Ishikawa (cell line): ENCODE measurements at regions not wholly inside any gene's neighbourhood (a gene's known extent, or its start where the extent isn't known, plus 50 kb on each side); places are given as distances from the start of the nearest gene placed in this dataset.

Experiments used
- CREB1 ChIP-seq: IDR thresholded peaks from 2 replicates; pipeline ENCODE4 v1.6.1; 2012; ENCODE audit warnings: low read depth
- EP300 ChIP-seq: IDR thresholded peaks from 2 replicates; pipeline ENCODE4 v1.6.1; 2012; ENCODE audit warnings: borderline replicate concordance
- NFIC ChIP-seq: IDR thresholded peaks from 2 replicates; pipeline ENCODE4 v1.6.1; 2012
- RAD21 ChIP-seq: IDR thresholded peaks from 2 replicates; pipeline ENCODE4 v1.6.1; 2012; ENCODE audit warnings: low read depth
- TCF12 ChIP-seq: IDR thresholded peaks from 2 replicates; pipeline ENCODE4 v1.6.1; 2012; ENCODE audit warnings: low read depth
- TEAD4 ChIP-seq: IDR thresholded peaks from 2 replicates; pipeline ENCODE4 v1.6.1; 2012
- YY1 ChIP-seq: IDR thresholded peaks from 2 replicates; pipeline ENCODE4 v1.6.1; 2012; ENCODE audit warnings: low read depth
- TF ChIP-seq, protein P1 (sequence below): IDR thresholded peaks from 2 replicates; pipeline ENCODE4 v1.6.1; 2012
- TF ChIP-seq, protein P2 (sequence below): IDR thresholded peaks from 2 replicates; pipeline ENCODE4 v1.6.1; 2012; ENCODE audit warnings: low read depth, mild to moderate bottlenecking

DNA sequence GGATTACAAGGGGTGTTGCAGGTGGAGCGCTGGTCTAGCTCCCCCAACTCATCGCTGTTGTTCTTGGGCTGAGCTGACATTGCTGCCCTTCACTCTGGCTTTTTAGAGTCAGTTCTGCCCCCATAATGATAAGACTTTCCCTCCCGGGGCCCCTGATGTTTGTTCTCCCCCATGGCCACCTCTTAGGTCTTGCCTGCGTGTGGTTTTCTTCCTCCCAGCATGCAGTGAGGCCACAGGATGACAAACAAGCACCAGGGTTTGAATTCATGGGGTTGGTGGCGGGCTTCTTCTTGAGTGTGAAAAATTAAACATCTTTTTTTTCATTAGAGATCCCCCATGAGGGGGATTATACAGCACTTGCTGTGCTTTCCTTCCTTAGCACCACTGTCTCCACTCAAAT, 74.1 kb downstream of the CTAGE1 start:
- no peak for TF ChIP-seq RAD21
- TF ChIP-seq, protein P1, sequence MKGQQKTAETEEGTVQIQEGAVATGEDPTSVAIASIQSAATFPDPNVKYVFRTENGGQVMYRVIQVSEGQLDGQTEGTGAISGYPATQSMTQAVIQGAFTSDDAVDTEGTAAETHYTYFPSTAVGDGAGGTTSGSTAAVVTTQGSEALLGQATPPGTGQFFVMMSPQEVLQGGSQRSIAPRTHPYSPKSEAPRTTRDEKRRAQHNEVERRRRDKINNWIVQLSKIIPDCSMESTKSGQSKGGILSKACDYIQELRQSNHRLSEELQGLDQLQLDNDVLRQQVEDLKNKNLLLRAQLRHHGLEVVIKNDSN = no peak
- TF ChIP-seq EP300 = no peak
- no peak for TF ChIP-seq TCF12
- TF ChIP-seq YY1 = no peak
- TF ChIP-seq, protein P2, sequence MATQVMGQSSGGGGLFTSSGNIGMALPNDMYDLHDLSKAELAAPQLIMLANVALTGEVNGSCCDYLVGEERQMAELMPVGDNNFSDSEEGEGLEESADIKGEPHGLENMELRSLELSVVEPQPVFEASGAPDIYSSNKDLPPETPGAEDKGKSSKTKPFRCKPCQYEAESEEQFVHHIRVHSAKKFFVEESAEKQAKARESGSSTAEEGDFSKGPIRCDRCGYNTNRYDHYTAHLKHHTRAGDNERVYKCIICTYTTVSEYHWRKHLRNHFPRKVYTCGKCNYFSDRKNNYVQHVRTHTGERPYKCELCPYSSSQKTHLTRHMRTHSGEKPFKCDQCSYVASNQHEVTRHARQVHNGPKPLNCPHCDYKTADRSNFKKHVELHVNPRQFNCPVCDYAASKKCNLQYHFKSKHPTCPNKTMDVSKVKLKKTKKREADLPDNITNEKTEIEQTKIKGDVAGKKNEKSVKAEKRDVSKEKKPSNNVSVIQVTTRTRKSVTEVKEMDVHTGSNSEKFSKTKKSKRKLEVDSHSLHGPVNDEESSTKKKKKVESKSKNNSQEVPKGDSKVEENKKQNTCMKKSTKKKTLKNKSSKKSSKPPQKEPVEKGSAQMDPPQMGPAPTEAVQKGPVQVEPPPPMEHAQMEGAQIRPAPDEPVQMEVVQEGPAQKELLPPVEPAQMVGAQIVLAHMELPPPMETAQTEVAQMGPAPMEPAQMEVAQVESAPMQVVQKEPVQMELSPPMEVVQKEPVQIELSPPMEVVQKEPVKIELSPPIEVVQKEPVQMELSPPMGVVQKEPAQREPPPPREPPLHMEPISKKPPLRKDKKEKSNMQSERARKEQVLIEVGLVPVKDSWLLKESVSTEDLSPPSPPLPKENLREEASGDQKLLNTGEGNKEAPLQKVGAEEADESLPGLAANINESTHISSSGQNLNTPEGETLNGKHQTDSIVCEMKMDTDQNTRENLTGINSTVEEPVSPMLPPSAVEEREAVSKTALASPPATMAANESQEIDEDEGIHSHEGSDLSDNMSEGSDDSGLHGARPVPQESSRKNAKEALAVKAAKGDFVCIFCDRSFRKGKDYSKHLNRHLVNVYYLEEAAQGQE = no peak
- no peak for TF ChIP-seq TEAD4
- no peak for TF ChIP-seq NFIC
- no peak for TF ChIP-seq CREB1
